H9 (cell line): ENCODE measurements at regions not wholly inside any gene's neighbourhood (a gene's known extent, or its start where the extent isn't known, plus 50 kb on each side); places are given as distances from the start of the nearest gene placed in this dataset.
A peak's percentile ranks its signal among the peaks of the same experiment; 100 is the strongest.

Source experiments
- DNase-seq: peaks from one replicate; pipeline ENCODE4 v3.0.0-alpha.2; 2017
- H2AFZ ChIP-seq: one replicate; pipeline ENCODE4 v1.6.1; 2013; ENCODE audit warnings: mild to moderate bottlenecking, low read length, control low read depth, moderate library complexity
- H2AK5ac ChIP-seq: 2 replicates; pipeline ENCODE4 v1.6.1; 2013; ENCODE audit warnings: low read length, control low read depth, mixed read lengths; ENCODE audit not compliant: insufficient read length
- H2BK120ac ChIP-seq: one replicate; pipeline ENCODE4 v1.6.1; 2013; ENCODE audit warnings: low read depth, mild to moderate bottlenecking, low read length, control low read depth, inconsistent platforms; ENCODE audit not compliant: poor library complexity, severe bottlenecking
- H2BK12ac ChIP-seq: 2 replicates; pipeline ENCODE4 v1.6.1; 2013; ENCODE audit warnings: low read length, control low read depth, mixed read lengths, low read depth; ENCODE audit not compliant: insufficient read length
- H2BK15ac ChIP-seq: 2 replicates; pipeline ENCODE4 v1.6.1; 2013; ENCODE audit warnings: low read depth, low read length, control low read depth
- H2BK20ac ChIP-seq: one replicate; pipeline ENCODE4 v1.6.1; 2013; ENCODE audit warnings: low read depth, mild to moderate bottlenecking, low read length, control low read depth, inconsistent platforms; ENCODE audit not compliant: poor library complexity, severe bottlenecking
- H2BK5ac ChIP-seq: 2 replicates; pipeline ENCODE4 v1.6.1; 2013; ENCODE audit warnings: low read length, control low read depth, mixed read lengths; ENCODE audit not compliant: insufficient read length
- H3K14ac ChIP-seq: 2 replicates; pipeline ENCODE4 v1.6.1; 2013; ENCODE audit warnings: low read length, control low read depth; ENCODE audit not compliant: insufficient read depth
- H3K18ac ChIP-seq: 2 replicates; pipeline ENCODE4 v1.6.1; 2013; ENCODE audit warnings: low read depth, mild to moderate bottlenecking, mixed read lengths, low read length, control low read depth; ENCODE audit not compliant: insufficient read length
- H3K23ac ChIP-seq: 2 replicates; pipeline ENCODE4 v1.6.1; 2013; ENCODE audit warnings: low read length, control low read depth, mixed read lengths, low read depth; ENCODE audit not compliant: insufficient read length
- H3K23me2 ChIP-seq: 2 replicates; pipeline ENCODE4 v1.6.1; 2013; ENCODE audit warnings: low read depth, mild to moderate bottlenecking, mixed read lengths, low read length, control low read depth; ENCODE audit not compliant: insufficient read length, poor library complexity, severe bottlenecking
- H3K27ac ChIP-seq: 2 replicates; pipeline ENCODE4 v1.5.1; 2013; ENCODE audit warnings: low read length, control low read depth, mixed read lengths, low read depth; ENCODE audit not compliant: insufficient read length
- H3K27me3 ChIP-seq: 2 replicates; pipeline ENCODE4 v1.6.1; 2013; ENCODE audit warnings: low read length, control low read depth, inconsistent platforms; ENCODE audit not compliant: insufficient read depth
- H3K4ac ChIP-seq: 2 replicates; pipeline ENCODE4 v1.6.1; 2013; ENCODE audit warnings: low read depth, mild to moderate bottlenecking, control low read depth, inconsistent platforms, low read length, moderate library complexity
- H3K4me1 ChIP-seq: 2 replicates; pipeline ENCODE4 v1.6.1; 2013; ENCODE audit warnings: low read length, control low read depth, inconsistent platforms; ENCODE audit not compliant: insufficient read depth
- H3K4me2 ChIP-seq: 2 replicates; pipeline ENCODE4 v1.6.1; 2013; ENCODE audit warnings: low read length, control low read depth, mixed read lengths; ENCODE audit not compliant: insufficient read length, insufficient read depth
- H3K56ac ChIP-seq: 2 replicates; pipeline ENCODE4 v1.6.1; 2013; ENCODE audit warnings: low read depth, mild to moderate bottlenecking, mixed read lengths, low read length, control low read depth; ENCODE audit not compliant: insufficient read length
- H3K79me1 ChIP-seq: 2 replicates; pipeline ENCODE4 v1.6.1; 2013; ENCODE audit warnings: low read depth, mild to moderate bottlenecking, moderate library complexity, low read length, control low read depth, inconsistent platforms; ENCODE audit not compliant: insufficient read depth, poor library complexity, severe bottlenecking
- H3K79me2 ChIP-seq: 2 replicates; pipeline ENCODE4 v1.6.1; 2013; ENCODE audit warnings: low read length, control low read depth, inconsistent platforms; ENCODE audit not compliant: insufficient read depth
- H3K9ac ChIP-seq: 2 replicates; pipeline ENCODE4 v1.6.1; 2013; ENCODE audit warnings: low read length, control low read depth, mixed read lengths; ENCODE audit not compliant: insufficient read length; ENCODE audit errors: extremely low read depth
- H3K9me3 ChIP-seq: one replicate; pipeline ENCODE4 v1.6.1; 2013; ENCODE audit warnings: low read depth, low read length, inconsistent platforms; ENCODE audit not compliant: control insufficient read depth
- H3T11ph ChIP-seq: one replicate; pipeline ENCODE4 v1.6.1; 2013; ENCODE audit warnings: mild to moderate bottlenecking, low read length, control low read depth, inconsistent platforms
- H4K20me1 ChIP-seq: one replicate; pipeline ENCODE4 v1.6.1; 2013; ENCODE audit not compliant: control insufficient read depth, insufficient read length, insufficient read depth
- H4K5ac ChIP-seq: 2 replicates; pipeline ENCODE4 v1.6.1; 2013; ENCODE audit warnings: low read depth, mild to moderate bottlenecking, mixed read lengths, low read length, control low read depth; ENCODE audit not compliant: insufficient read length
- H4K8ac ChIP-seq: replicated peaks from 2 replicates; pipeline ENCODE4 v1.6.1; 2013; ENCODE audit warnings: low read length, control low read depth, mixed read lengths, low read depth; ENCODE audit not compliant: insufficient read length
- H4K91ac ChIP-seq: 2 replicates; pipeline ENCODE4 v1.6.1; 2013; ENCODE audit warnings: low read depth, mild to moderate bottlenecking, moderate library complexity, mixed read lengths, low read length, control low read depth; ENCODE audit not compliant: insufficient read length
- H3K27ac Mint-ChIP-seq, 3 experiments: 2 replicates in 2 of 3; 3 replicates in 1 of 3; pipeline ENCODE4 v1.8.0; 2020 to 2021; ENCODE audit warnings: mixed read lengths in 3 of 3, mild to moderate bottlenecking in 1 of 3, moderate library complexity in 1 of 3
- H3K27me3 Mint-ChIP-seq: 2 replicates; pipeline ENCODE4 v1.8.0; 2021; ENCODE audit warnings: low read depth, mild to moderate bottlenecking, moderate library complexity, mixed read lengths
- H3K36me3 Mint-ChIP-seq, 3 experiments: 2 replicates in 2 of 3; 3 replicates in 1 of 3; pipeline ENCODE4 v1.8.0; 2020 to 2021; ENCODE audit warnings: low read depth in 3 of 3, mixed read lengths in 3 of 3; ENCODE audit not compliant: insufficient read depth in 1 of 3
- H3K4me1 Mint-ChIP-seq, 2 experiments: 2 replicates each; pipeline ENCODE4 v1.8.0; 2020; ENCODE audit warnings: mixed read lengths in 2 of 2
- H3K4me3 Mint-ChIP-seq, 2 experiments: 2 replicates in 1 of 2; 3 replicates in 1 of 2; pipeline ENCODE4 v1.8.0; 2020 to 2021; ENCODE audit warnings: mild to moderate bottlenecking in 2 of 2, mixed read lengths in 2 of 2, moderate library complexity in 1 of 2
- H3K9me3 Mint-ChIP-seq, 2 experiments: 2 replicates in 1 of 2; 3 replicates in 1 of 2; pipeline ENCODE4 v1.8.0; 2020; ENCODE audit warnings: mild to moderate bottlenecking in 2 of 2, mixed read lengths in 2 of 2, moderate library complexity in 1 of 2
- WGBS: extraction: QIAGEN DNeasy Blood & Tissue Kit; methylation state at CpG from one replicate; pipeline ENCODE4 v1.1.7; 2013; ENCODE audit warnings: missing lambda C conversion rate, low lambda C conversion rate, mixed read lengths; ENCODE audit not compliant: insufficient read length; ENCODE audit errors: extremely low coverage; 5-methylcytosine and 5-hydroxymethylcytosine counted together
- TF ChIP-seq, protein P1 (sequence below): fragments of 200-600 bp; sonication (generic); conservative IDR thresholded peaks from 3 replicates; pipeline ENCODE4 v1.8.0; 2021; ENCODE audit warnings: antibody characterized with exemption, mild to moderate bottlenecking

DNA sequence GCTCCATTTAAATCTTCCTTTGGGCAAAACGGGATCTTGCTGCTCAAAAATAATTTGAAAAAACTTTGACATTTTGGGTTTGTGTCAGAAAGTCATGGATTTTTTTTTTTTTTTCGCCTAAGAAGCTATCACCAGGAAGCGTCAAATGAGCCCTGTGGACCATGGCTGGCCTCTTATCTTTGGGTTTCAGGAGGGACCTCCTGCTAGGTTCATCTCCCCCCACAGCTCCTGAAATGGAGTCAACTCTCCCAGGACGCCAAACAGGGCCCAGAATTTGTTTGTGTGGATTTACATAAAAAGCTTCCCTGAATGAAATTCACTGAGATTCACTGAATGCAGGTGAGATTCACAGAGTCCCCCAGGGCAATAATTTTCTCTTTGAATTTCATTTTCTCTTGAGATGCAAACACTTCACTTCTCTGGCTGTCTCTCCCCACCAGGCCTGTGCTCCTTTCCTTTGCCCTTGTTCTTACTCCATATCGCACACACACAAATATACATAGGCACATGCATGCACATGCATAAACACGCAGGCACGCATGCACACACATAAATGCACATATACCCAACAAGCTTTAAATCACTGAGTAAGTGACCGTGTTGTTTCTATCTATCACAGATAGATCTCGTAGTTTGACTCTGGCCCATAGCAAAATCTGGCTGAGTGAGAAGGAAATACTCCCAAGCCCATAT lies 55.3 kb upstream of the GALNT10 start:
- no peak for DNase-seq
- no peak overlapping the region for H4K5ac ChIP-seq
- no peak overlapping the region for H3K18ac ChIP-seq
- H3T11ph ChIP-seq = no peak overlapping the region
- no peaks in the 10 kb centered on the region for H3K36me3 Mint-ChIP-seq
- no peaks in the 10 kb centered on the region for H3K9me3 Mint-ChIP-seq
- no peak overlapping the region for H3K9ac ChIP-seq
- H2AFZ ChIP-seq = no peak overlapping the region
- H3K27ac Mint-ChIP-seq = peak overlapping the region in 1 of 3 experiments; percentile 13; a peak in 1 of 7 replicates
- H2BK5ac ChIP-seq = no peak overlapping the region
- H3K4me3 Mint-ChIP-seq = no peak overlapping the region
- H4K8ac ChIP-seq = no peak overlapping the region
- no peaks in the 10 kb centered on the region for H3K27me3 ChIP-seq
- no peak overlapping the region for H2AK5ac ChIP-seq
- H4K91ac ChIP-seq = no peak overlapping the region
- no peaks in the 10 kb centered on the region for H3K23me2 ChIP-seq
- TF ChIP-seq, protein P1, sequence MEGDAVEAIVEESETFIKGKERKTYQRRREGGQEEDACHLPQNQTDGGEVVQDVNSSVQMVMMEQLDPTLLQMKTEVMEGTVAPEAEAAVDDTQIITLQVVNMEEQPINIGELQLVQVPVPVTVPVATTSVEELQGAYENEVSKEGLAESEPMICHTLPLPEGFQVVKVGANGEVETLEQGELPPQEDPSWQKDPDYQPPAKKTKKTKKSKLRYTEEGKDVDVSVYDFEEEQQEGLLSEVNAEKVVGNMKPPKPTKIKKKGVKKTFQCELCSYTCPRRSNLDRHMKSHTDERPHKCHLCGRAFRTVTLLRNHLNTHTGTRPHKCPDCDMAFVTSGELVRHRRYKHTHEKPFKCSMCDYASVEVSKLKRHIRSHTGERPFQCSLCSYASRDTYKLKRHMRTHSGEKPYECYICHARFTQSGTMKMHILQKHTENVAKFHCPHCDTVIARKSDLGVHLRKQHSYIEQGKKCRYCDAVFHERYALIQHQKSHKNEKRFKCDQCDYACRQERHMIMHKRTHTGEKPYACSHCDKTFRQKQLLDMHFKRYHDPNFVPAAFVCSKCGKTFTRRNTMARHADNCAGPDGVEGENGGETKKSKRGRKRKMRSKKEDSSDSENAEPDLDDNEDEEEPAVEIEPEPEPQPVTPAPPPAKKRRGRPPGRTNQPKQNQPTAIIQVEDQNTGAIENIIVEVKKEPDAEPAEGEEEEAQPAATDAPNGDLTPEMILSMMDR = no peak
- no peak overlapping the region for H2BK15ac ChIP-seq
- H3K4me1 ChIP-seq = no peaks in the 10 kb centered on the region
- H2BK120ac ChIP-seq = no peak overlapping the region
- peaks cover 2% of the 10 kb centered on the region for H3K27me3 Mint-ChIP-seq
- H3K14ac ChIP-seq = no peak overlapping the region
- no peak overlapping the region for H3K4me2 ChIP-seq
- H3K27ac ChIP-seq = no peak overlapping the region
- no peak overlapping the region for H3K23ac ChIP-seq
- no peaks in the 10 kb centered on the region for H3K79me2 ChIP-seq
- no peak overlapping the region for H3K4ac ChIP-seq
- WGBS = no CpG with 5 or more reads among the region's 9 CpGs
- H4K20me1 ChIP-seq = no peaks in the 10 kb centered on the region
- no peaks in the 10 kb centered on the region for H3K9me3 ChIP-seq
- no peak overlapping the region for H2BK12ac ChIP-seq
- no peaks in the 10 kb centered on the region for H3K79me1 ChIP-seq
- H3K56ac ChIP-seq = no peak overlapping the region
- H3K4me1 Mint-ChIP-seq = peaks cover 14 to 24% of the 10 kb centered on the region in 2 experiments
- H2BK20ac ChIP-seq = no peak overlapping the region
